HG02943 (cell line): ENCODE measurements at regions not wholly inside any gene's neighbourhood (a gene's known extent, or its start where the extent isn't known, plus 50 kb on each side); places are given as distances from the start of the nearest gene placed in this dataset.

Experiments used
- ATAC-seq: cut with Tn5 transposase; IDR thresholded peaks from one replicate; pipeline ENCODE4 v1.9.1; 2021; ENCODE audit warnings: mild to moderate bottlenecking, low read depth, moderate library complexity; ENCODE audit not compliant: unreplicated experiment

- ATAC-seq, result no peak
These were observed 153.5 kb downstream of the RBFOX3 start for GRCh38 chr17:79457376-79457775.

- no peak for ATAC-seq
These were observed 155.2 kb downstream of the RBFOX3 start for GRCh38 chr17:79455636-79456035.

GRCh38 chr17:79454826-79455225 lies 156.0 kb downstream of the RBFOX3 start:
- no peak for ATAC-seq

GRCh38 chr17:79453481-79453880 lies 157.4 kb downstream of the RBFOX3 start:
- no peak for ATAC-seq

GRCh38 chr17:79452706-79453105 lies 158.1 kb downstream of the RBFOX3 start:
- ATAC-seq, result no peak

- ATAC-seq, result no peak
These were observed 159.7 kb downstream of the RBFOX3 start for GRCh38 chr17:79451167-79451566.

- ATAC-seq, result no peak
These were observed 164.3 kb downstream of the RBFOX3 start for GRCh38 chr17:79446399-79447009.

- no peak for ATAC-seq
These were observed 166.7 kb downstream of the RBFOX3 start for GRCh38 chr17:79444198-79444597.

- ATAC-seq, result no peak
These were observed 167.8 kb downstream of the RBFOX3 start for GRCh38 chr17:79443026-79443425.

- no peak for ATAC-seq
These were observed 169.3 kb downstream of the RBFOX3 start for GRCh38 chr17:79441356-79442160.

- ATAC-seq, result no peak
These were observed 170.6 kb downstream of the RBFOX3 start for GRCh38 chr17:79440251-79440650.

- ATAC-seq, result no peak
These were observed 171.4 kb downstream of the RBFOX3 start for GRCh38 chr17:79439493-79439892.

GRCh38 chr17:79438546-79439334 lies 172.1 kb downstream of the RBFOX3 start:
- ATAC-seq, result no peak

GRCh38 chr17:79438058-79438457 lies 172.8 kb downstream of the RBFOX3 start:
- ATAC-seq, result no peak

GRCh38 chr17:79437081-79437480 lies 173.8 kb downstream of the RBFOX3 start:
- no peak for ATAC-seq

GRCh38 chr17:79435962-79436361 lies 174.9 kb downstream of the RBFOX3 start:
- ATAC-seq, result no peak

GRCh38 chr17:79435296-79435695 lies 175.6 kb downstream of the RBFOX3 start:
- ATAC-seq, result no peak

GRCh38 chr17:79434215-79434614 lies 176.6 kb downstream of the RBFOX3 start:
- no peak for ATAC-seq

- ATAC-seq, result no peak
These were observed 177.5 kb downstream of the RBFOX3 start for GRCh38 chr17:79433379-79433778.

- ATAC-seq, result no peak
These were observed 179.7 kb downstream of the RBFOX3 start for GRCh38 chr17:79431175-79431574.

- no peak for ATAC-seq
These were observed 180.9 kb downstream of the RBFOX3 start for GRCh38 chr17:79429864-79430494.
